T-cell (primary cell): ENCODE measurements at regions not wholly inside any gene's neighbourhood (a gene's known extent, or its start where the extent isn't known, plus 50 kb on each side); places are given as distances from the start of the nearest gene placed in this dataset.

ENCODE experiments used
- ATAC-seq, 4 experiments: fragments of 200-7000 bp in 3 of 4; fragments of 150-1000 bp in 1 of 4; cut with Tn5 transposase; replicated peaks in 1 of 4; 1 replicate in 3 of 4; 2 replicates in 1 of 4; pipeline ENCODE4 v1.10.0; 2021; ENCODE audit warnings: moderate library complexity in 3 of 4, mild to moderate bottlenecking in 2 of 4, moderate number of reproducible peaks in 1 of 4
- CTCF ChIA-PET, 2 donors: fragments of 300-600 bp; sonication (Branson Sonifier 250); formaldehyde crosslinking; loops; one replicate each; lab custom pipeline; 2022; ENCODE audit warnings: antibody characterized with exemption in 2 of 2; lab: Charles Lee
- POLR2A ChIA-PET, 2 donors: fragments of 300-600 bp; sonication (Branson Sonifier 250); formaldehyde crosslinking; loops; one replicate each; lab custom pipeline; 2022; ENCODE audit warnings: antibody characterized with exemption in 2 of 2; lab: Charles Lee
- DNase-seq, 35 experiments: peaks; one replicate each; pipeline versions ENCODE4 v3.0.0 to v3.0.0-alpha.2; 2013 to 2023
- H3K27ac ChIP-seq: one replicate; pipeline ENCODE4 v1.5.1; 2013; ENCODE audit warnings: low read length
- H3K27me3 ChIP-seq, 2 experiments: replicated peaks in 1 of 2; 1 replicate in 1 of 2; 2 replicates in 1 of 2; pipeline versions ENCODE4 v1.6.1 to v1.7.0; 2013; ENCODE audit warnings: low read length in 1 of 2, mixed read lengths in 1 of 2; ENCODE audit not compliant: control insufficient read depth in 2 of 2, insufficient read depth in 2 of 2; ENCODE audit errors: extremely low read depth in 1 of 2
- H3K36me3 ChIP-seq, 2 donors: 1 replicate in 1 of 2; 2 replicates in 1 of 2; pipeline versions ENCODE4 v1.6.1 to v1.7.0; 2013; ENCODE audit warnings: low read length in 1 of 2; ENCODE audit not compliant: control insufficient read depth in 2 of 2, insufficient read depth in 1 of 2; ENCODE audit errors: extremely low read depth in 1 of 2
- H3K4me1 ChIP-seq, 2 experiments: 1 replicate in 1 of 2; 2 replicates in 1 of 2; pipeline versions ENCODE4 v1.6.1 to v1.7.0; 2013; ENCODE audit warnings: low read length in 2 of 2, mixed read lengths in 1 of 2; ENCODE audit not compliant: insufficient read depth in 2 of 2, control insufficient read depth in 1 of 2; ENCODE audit errors: extremely low read depth in 1 of 2
- H3K4me3 ChIP-seq, 2 donors: 1 replicate in 1 of 2; 2 replicates in 1 of 2; pipeline versions ENCODE4 v1.5.1 to v1.7.0; 2013; ENCODE audit warnings: mild to moderate bottlenecking in 2 of 2, low read length in 1 of 2, moderate library complexity in 1 of 2; ENCODE audit not compliant: control insufficient read depth in 1 of 2; ENCODE audit errors: extremely low read depth in 1 of 2
- H3K9me3 ChIP-seq: 2 replicates; pipeline ENCODE4 v1.7.0; 2013
- H3K27ac Mint-ChIP-seq, 2 donors: one replicate each; pipeline ENCODE4 v1.8.0; 2020 to 2021; ENCODE audit warnings: mild to moderate bottlenecking in 2 of 2, mixed read lengths in 2 of 2
- H3K27me3 Mint-ChIP-seq, 2 donors: one replicate each; pipeline ENCODE4 v1.8.0; 2021 to 2022; ENCODE audit warnings: mixed read lengths in 2 of 2
- H3K36me3 Mint-ChIP-seq: one replicate; pipeline ENCODE4 v1.8.0; 2021; ENCODE audit warnings: mixed read lengths
- H3K4me1 Mint-ChIP-seq, 3 donors: one replicate each; pipeline ENCODE4 v1.8.0; 2020 to 2022; ENCODE audit warnings: mixed read lengths in 3 of 3, mild to moderate bottlenecking in 1 of 3
- H3K4me3 Mint-ChIP-seq, 3 donors: one replicate each; pipeline ENCODE4 v1.8.0; 2020 to 2022; ENCODE audit warnings: mild to moderate bottlenecking in 3 of 3, mixed read lengths in 3 of 3, moderate library complexity in 3 of 3
- H3K9me3 Mint-ChIP-seq, 3 donors: one replicate each; pipeline ENCODE4 v1.8.0; 2020 to 2022; ENCODE audit warnings: mixed read lengths in 3 of 3
- WGBS: methylation state at CpG from one replicate; pipeline ENCODE4 v1.1.5; 2013; ENCODE audit warnings: missing lambda C conversion rate; ENCODE audit not compliant: insufficient coverage; 5-methylcytosine and 5-hydroxymethylcytosine counted together

- H3K4me3 ChIP-seq: no peak overlapping the region
- no peaks in the 10 kb centered on the region for H3K4me1 Mint-ChIP-seq
- H3K9me3 ChIP-seq: no peaks in the 10 kb centered on the region
- no peaks in the 10 kb centered on the region for H3K36me3 Mint-ChIP-seq
- H3K27ac ChIP-seq: no peak overlapping the region
- DNase-seq (no peak), ATAC-seq (no peak)
- no peaks in the 10 kb centered on the region for H3K4me1 ChIP-seq
- no peaks in the 10 kb centered on the region for H3K27me3 ChIP-seq
- ChIA-PET POLR2A (no interaction called here), CTCF (no interaction called here)
- H3K9me3 Mint-ChIP-seq: peaks cover 6 to 12% (median 12%) of the 10 kb centered on the region in 3 donors
- H3K36me3 ChIP-seq: no peaks in the 10 kb centered on the region
- 63% methylated on average over 1 of the region's 2 CpGs for WGBS
- no peak overlapping the region for H3K27ac Mint-ChIP-seq
- no peak overlapping the region for H3K4me3 Mint-ChIP-seq
- H3K27me3 Mint-ChIP-seq: no peaks in the 10 kb centered on the region
Observed at GRCh38 chr2:228545748-228546145, 364.3 kb upstream of the SPHKAP start.

- H3K4me1 ChIP-seq: no peaks in the 10 kb centered on the region
- Mint-ChIP-seq H3K4me1 (no peaks in the 10 kb centered on the region), H3K9me3 (peaks cover 3 to 15% (median 12%) of the 10 kb centered on the region in 3 donors), H3K4me3 (no peak overlapping the region), H3K27me3 (no peaks in the 10 kb centered on the region), H3K27ac (no peak overlapping the region), H3K36me3 (no peaks in the 10 kb centered on the region)
- WGBS: 48% methylated on average over 2 of the region's 4 CpGs
- no peak overlapping the region for H3K27ac ChIP-seq
- ATAC-seq: no peak
- no peaks in the 10 kb centered on the region for H3K27me3 ChIP-seq
- DNase-seq: no peak
- no peaks in the 10 kb centered on the region for H3K36me3 ChIP-seq
- H3K9me3 ChIP-seq: no peaks in the 10 kb centered on the region
- POLR2A ChIA-PET: no interaction called here
- CTCF ChIA-PET: no interaction called here
- no peak overlapping the region for H3K4me3 ChIP-seq
Observed at GRCh38 chr2:228545041-228545747, 363.7 kb upstream of the SPHKAP start.

- H3K27me3 ChIP-seq: no peaks in the 10 kb centered on the region
- no peak overlapping the region for H3K4me3 ChIP-seq
- POLR2A ChIA-PET: no interaction called here
- H3K9me3 ChIP-seq: peaks cover 2% of the 10 kb centered on the region
- Mint-ChIP-seq H3K4me1 (no peaks in the 10 kb centered on the region), H3K36me3 (no peaks in the 10 kb centered on the region), H3K27me3 (no peaks in the 10 kb centered on the region), H3K27ac (no peak overlapping the region), H3K9me3 (peaks cover 0 to 11% (median 0%) of the 10 kb centered on the region in 3 donors), H3K4me3 (no peak overlapping the region)
- no peak for ATAC-seq
- CTCF ChIA-PET: no interaction called here
- DNase-seq: no peak
- no peak overlapping the region for H3K27ac ChIP-seq
- H3K36me3 ChIP-seq: no peaks in the 10 kb centered on the region
- no peaks in the 10 kb centered on the region for H3K4me1 ChIP-seq
Observed at GRCh38 chr2:228543117-228543516, 361.6 kb upstream of the SPHKAP start.

- no peaks in the 10 kb centered on the region for H3K27me3 Mint-ChIP-seq
- H3K4me3 ChIP-seq: no peak overlapping the region
- DNase-seq (no peak), ATAC-seq (no peak)
- H3K27ac ChIP-seq: no peak overlapping the region
- no peak overlapping the region for H3K4me3 Mint-ChIP-seq
- POLR2A ChIA-PET: no interaction called here
- H3K4me1 ChIP-seq: no peaks in the 10 kb centered on the region
- no peak overlapping the region for H3K27ac Mint-ChIP-seq
- H3K36me3 ChIP-seq: no peaks in the 10 kb centered on the region
- no peaks in the 10 kb centered on the region for H3K27me3 ChIP-seq
- peaks cover 0 to 11% (median 0%) of the 10 kb centered on the region in 3 donors for H3K9me3 Mint-ChIP-seq
- CTCF ChIA-PET: no interaction called here
- WGBS: 68% methylated on average over 4 of the region's 4 CpGs
- no peaks in the 10 kb centered on the region for H3K4me1 Mint-ChIP-seq
- no peaks in the 10 kb centered on the region for H3K36me3 Mint-ChIP-seq
- peaks cover 2% of the 10 kb centered on the region for H3K9me3 ChIP-seq
Observed at GRCh38 chr2:228542277-228542676, 360.8 kb upstream of the SPHKAP start.

- Mint-ChIP-seq H3K4me3 (no peak overlapping the region), H3K9me3 (peaks cover 0 to 8% (median 0%) of the 10 kb centered on the region in 3 donors), H3K4me1 (no peaks in the 10 kb centered on the region), H3K27ac (no peak overlapping the region), H3K36me3 (no peaks in the 10 kb centered on the region), H3K27me3 (no peaks in the 10 kb centered on the region)
- H3K4me3 ChIP-seq: no peak overlapping the region
- H3K27me3 ChIP-seq: no peaks in the 10 kb centered on the region
- ATAC-seq: no peak
- ChIA-PET CTCF (no interaction called here), POLR2A (no interaction called here)
- H3K36me3 ChIP-seq: no peaks in the 10 kb centered on the region
- no peak for DNase-seq
- no CpG with 5 or more reads among the region's 4 CpGs for WGBS
- H3K4me1 ChIP-seq: no peaks in the 10 kb centered on the region
- peaks cover 2% of the 10 kb centered on the region for H3K9me3 ChIP-seq
- no peak overlapping the region for H3K27ac ChIP-seq
Observed at GRCh38 chr2:228541789-228542188, 360.3 kb upstream of the SPHKAP start.

GRCh38 chr2:228540976-228541375 is 359.5 kb upstream of the SPHKAP start:
- Histone ChIP-seq H3K36me3 (no peaks in the 10 kb centered on the region), H3K4me1 (no peaks in the 10 kb centered on the region), H3K4me3 (no peak overlapping the region), H3K9me3 (peaks cover 2% of the 10 kb centered on the region), H3K27me3 (no peaks in the 10 kb centered on the region), H3K27ac (no peak overlapping the region)
- H3K4me3 Mint-ChIP-seq: no peak overlapping the region
- CTCF ChIA-PET: no interaction called here
- H3K4me1 Mint-ChIP-seq: no peaks in the 10 kb centered on the region
- 100% methylated on average over 3 of the region's 3 CpGs for WGBS
- peaks cover 0 to 8% (median 0%) of the 10 kb centered on the region in 3 donors for H3K9me3 Mint-ChIP-seq
- no peaks in the 10 kb centered on the region for H3K27me3 Mint-ChIP-seq
- H3K27ac Mint-ChIP-seq: no peak overlapping the region
- DNase-seq: no peak
- H3K36me3 Mint-ChIP-seq: no peaks in the 10 kb centered on the region
- no peak for ATAC-seq
- POLR2A ChIA-PET: no interaction called here

GRCh38 chr2:228535396-228535795 is 353.9 kb upstream of the SPHKAP start:
- ATAC-seq (no peak), DNase-seq (no peak)
- H3K9me3 ChIP-seq: peaks cover 2% of the 10 kb centered on the region
- H3K27me3 Mint-ChIP-seq: no peaks in the 10 kb centered on the region
- ChIA-PET POLR2A (no interaction called here), CTCF (no interaction called here)
- no peak overlapping the region for H3K27ac ChIP-seq
- H3K4me3 Mint-ChIP-seq: no peak overlapping the region
- no peaks in the 10 kb centered on the region for H3K4me1 Mint-ChIP-seq
- peaks cover 0 to 14% (median 13%) of the 10 kb centered on the region in 3 donors for H3K9me3 Mint-ChIP-seq
- H3K4me1 ChIP-seq: no peaks in the 10 kb centered on the region
- H3K4me3 ChIP-seq: no peak overlapping the region
- no peaks in the 10 kb centered on the region for H3K27me3 ChIP-seq
- no peaks in the 10 kb centered on the region for H3K36me3 Mint-ChIP-seq
- H3K36me3 ChIP-seq: no peaks in the 10 kb centered on the region
- H3K27ac Mint-ChIP-seq: no peak overlapping the region
